Cardiac fibroblast (primary cell): ENCODE measurements at regions not wholly inside any gene's neighbourhood (a gene's known extent, or its start where the extent isn't known, plus 50 kb on each side); places are given as distances from the start of the nearest gene placed in this dataset.
A peak's percentile ranks its signal among the peaks of the same experiment; 100 is the strongest.

ENCODE experiments used
- DNase-seq, 2 donors: peaks; one replicate each; pipeline versions ENCODE4 v3.0.0 to v3.0.0-alpha.2; 2010; ENCODE audit warnings: low read depth in 2 of 2
- H3K4me3 ChIP-seq, 2 donors: replicated peaks in 1 of 2; 1 replicate in 1 of 2; 2 replicates in 1 of 2; pipeline ENCODE4 v1.5.1; 2011; ENCODE audit warnings: low read depth in 2 of 2, low read length in 2 of 2, mild to moderate bottlenecking in 2 of 2, moderate library complexity in 1 of 2
- TF ChIP-seq, protein P1 (sequence below): IDR thresholded peaks from one replicate; pipeline ENCODE4 v1.5.1; 2011; ENCODE audit warnings: low read depth, mild to moderate bottlenecking, low read length, inconsistent platforms

- TF ChIP-seq, protein P1, sequence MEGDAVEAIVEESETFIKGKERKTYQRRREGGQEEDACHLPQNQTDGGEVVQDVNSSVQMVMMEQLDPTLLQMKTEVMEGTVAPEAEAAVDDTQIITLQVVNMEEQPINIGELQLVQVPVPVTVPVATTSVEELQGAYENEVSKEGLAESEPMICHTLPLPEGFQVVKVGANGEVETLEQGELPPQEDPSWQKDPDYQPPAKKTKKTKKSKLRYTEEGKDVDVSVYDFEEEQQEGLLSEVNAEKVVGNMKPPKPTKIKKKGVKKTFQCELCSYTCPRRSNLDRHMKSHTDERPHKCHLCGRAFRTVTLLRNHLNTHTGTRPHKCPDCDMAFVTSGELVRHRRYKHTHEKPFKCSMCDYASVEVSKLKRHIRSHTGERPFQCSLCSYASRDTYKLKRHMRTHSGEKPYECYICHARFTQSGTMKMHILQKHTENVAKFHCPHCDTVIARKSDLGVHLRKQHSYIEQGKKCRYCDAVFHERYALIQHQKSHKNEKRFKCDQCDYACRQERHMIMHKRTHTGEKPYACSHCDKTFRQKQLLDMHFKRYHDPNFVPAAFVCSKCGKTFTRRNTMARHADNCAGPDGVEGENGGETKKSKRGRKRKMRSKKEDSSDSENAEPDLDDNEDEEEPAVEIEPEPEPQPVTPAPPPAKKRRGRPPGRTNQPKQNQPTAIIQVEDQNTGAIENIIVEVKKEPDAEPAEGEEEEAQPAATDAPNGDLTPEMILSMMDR = no peak
- no peak overlapping the region for H3K4me3 ChIP-seq
- no peak for DNase-seq
These were observed 416.7 kb upstream of the CADM1 start for GRCh38 chr11:115920841-115921480.

GRCh38 chr11:115920092-115920461 lies 415.9 kb upstream of the CADM1 start:
- no peak overlapping the region for H3K4me3 ChIP-seq
- no peak for DNase-seq
- TF ChIP-seq, protein P1 = no peak

- TF ChIP-seq, protein P1 = no peak
- no peak overlapping the region for H3K4me3 ChIP-seq
- DNase-seq = peak in 1 of 2 donors; percentile 18
These were observed 415.3 kb upstream of the CADM1 start for GRCh38 chr11:115919341-115920091.

- TF ChIP-seq, protein P1 = no peak
- DNase-seq = no peak
These were observed 414.4 kb upstream of the CADM1 start for GRCh38 chr11:115918576-115918975.

GRCh38 chr11:115916608-115917007 lies 412.4 kb upstream of the CADM1 start:
- H3K4me3 ChIP-seq = no peak overlapping the region
- TF ChIP-seq, protein P1 = no peak
- no peak for DNase-seq

More at GRCh38 chr11:115918576-115918975, 414.4 kb upstream of the CADM1 start:
- no peak overlapping the region for H3K4me3 ChIP-seq

DNA sequence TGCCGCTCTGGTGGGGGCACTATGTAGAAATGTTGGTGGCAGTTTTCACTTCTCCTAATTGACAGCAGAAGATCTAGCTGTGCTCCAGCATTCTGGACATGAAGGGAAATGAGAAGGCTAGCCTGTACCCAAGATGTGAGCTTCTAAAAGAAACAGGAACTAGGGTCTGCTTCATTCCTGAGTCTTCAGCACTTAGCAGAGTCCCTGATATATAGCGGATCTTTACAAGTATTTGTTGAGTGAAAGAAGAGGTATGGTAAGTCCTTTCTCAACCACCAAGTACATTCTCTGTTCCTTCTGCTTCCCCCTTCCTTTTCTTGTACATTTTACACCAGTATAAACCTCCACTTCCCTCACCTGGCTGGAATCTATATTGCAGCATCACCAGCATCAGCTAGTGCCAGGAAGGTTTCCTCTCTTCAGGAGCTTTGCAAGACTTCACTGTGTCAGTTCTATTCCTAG lies 408.3 kb upstream of the CADM1 start:
- no peak for DNase-seq
- no peak overlapping the region for H3K4me3 ChIP-seq
- TF ChIP-seq, protein P1 = no peak
